MM.1S (cell line): ENCODE measurements at regions not wholly inside any gene's neighbourhood (a gene's known extent, or its start where the extent isn't known, plus 50 kb on each side); places are given as distances from the start of the nearest gene placed in this dataset.

Source experiments
- CTCF ChIP-seq: fragments of 300-600 bp; sonication (generic); IDR thresholded peaks from 2 replicates; pipeline ENCODE4 v1.5.1; 2016; ENCODE audit warnings: antibody characterized with exemption, low read length, mixed read lengths
- EZH2 ChIP-seq: fragments of 300-600 bp; sonication (generic); optimal IDR thresholded peaks from 2 replicates; pipeline ENCODE3; 2017; ENCODE audit warnings: low read depth, mild to moderate bottlenecking, antibody characterized with exemption, low read length, mixed read lengths

- TF ChIP-seq CTCF: no peak
- no peak for TF ChIP-seq EZH2
Observed at GRCh38 chr9:24132244-24132643, 306.2 kb upstream of the ELAVL2 start.
